HepG2 (cell line): ENCODE measurements at regions not wholly inside any gene's neighbourhood (a gene's known extent, or its start where the extent isn't known, plus 50 kb on each side); places are given as distances from the start of the nearest gene placed in this dataset.

ENCODE experiments used
- ATAC-seq: fragments of 200-7000 bp; cut with Tn5 transposase; 3 replicates; pipeline ENCODE4 v1.9.1; 2020; ENCODE audit warnings: mild to moderate bottlenecking, moderate library complexity
- BruUV-seq: library from RNA; stranded (reverse); fragments of 400-500 nt; replicated peaks from 2 replicates; lab custom pipeline; 2021; lab: Mats Ljungman, UMichigan
- CTCF ChIA-PET: fragments of 300-600 bp; formaldehyde crosslinking; extraction: SDS; loops from one replicate; lab custom pipeline; 2021; ENCODE audit warnings: low total read pairs, inconsistent platforms, low intra/inter-chr PET ratio; lab: Yijun Ruan, JAX
- POLR2A ChIA-PET: fragments of 350-600 bp; sonication (Branson Sonifier 250); formaldehyde crosslinking; loops from one replicate; lab custom pipeline; 2020; ENCODE audit warnings: antibody characterized with exemption, inconsistent platforms; lab: Yijun Ruan, JAX
- DNase-seq: peaks from one replicate; pipeline ENCODE4 v3.0.0-alpha.2; 2015; ENCODE audit warnings: low spot score
- FAIRE-seq: peaks from 3 replicates; lab custom pipeline; 2011; peaks lifted over from hg19 to GRCh38; lab: Jason Lieb, UNC
- H2AFZ ChIP-seq: one replicate; pipeline ENCODE4 v1.6.1; 2011; ENCODE audit warnings: low read length, inconsistent platforms
- H3K27ac ChIP-seq: fragments of 300-600 bp; 3 replicates; pipeline ENCODE4 v1.8.0; 2011; ENCODE audit warnings: mixed run types, mild to moderate bottlenecking, mixed read lengths, low read length, inconsistent platforms; ENCODE audit not compliant: insufficient read depth; ENCODE audit errors: extremely low read length
- H3K27me3 ChIP-seq, 2 experiments: fragments of 200-600 bp in 1 of 2; 2 replicates in 1 of 2; 3 replicates in 1 of 2; pipeline versions ENCODE4 v1.6.0 to v1.8.0; 2011; ENCODE audit warnings: low read length in 2 of 2, mild to moderate bottlenecking in 2 of 2, moderate library complexity in 2 of 2, inconsistent platforms in 1 of 2; ENCODE audit not compliant: insufficient read depth in 2 of 2, control insufficient read depth in 1 of 2
- H3K36me3 ChIP-seq, 2 experiments: fragments of 200-600 bp in 1 of 2; replicated peaks in 1 of 2; 2 replicates in 1 of 2; 3 replicates in 1 of 2; pipeline versions ENCODE4 v1.5.1 to v1.8.0; 2011; ENCODE audit warnings: low read length in 2 of 2, inconsistent platforms in 1 of 2; ENCODE audit not compliant: insufficient read depth in 2 of 2, control insufficient read depth in 1 of 2
- H3K4me1 ChIP-seq: 2 replicates; pipeline ENCODE4 v1.5.1; 2012; ENCODE audit warnings: low read length, inconsistent platforms; ENCODE audit not compliant: insufficient read depth
- H3K4me2 ChIP-seq: 2 replicates; pipeline ENCODE4 v1.6.0; 2011; ENCODE audit warnings: low read depth, low read length, inconsistent platforms
- H3K4me3 ChIP-seq, 3 experiments: fragments of 200-600 bp in 1 of 3; sonication (generic), shearing (Covaris generic) in 1 of 3; replicated peaks in 1 of 3; 2 replicates each; pipeline ENCODE4 v1.5.1; 2011 to 2016; ENCODE audit warnings: low read length in 3 of 3, inconsistent platforms in 2 of 3, low read depth in 2 of 3, mild to moderate bottlenecking in 2 of 3, control low read depth in 1 of 3, mixed read lengths in 1 of 3; ENCODE audit not compliant: insufficient read depth in 1 of 3
- H3K79me2 ChIP-seq: one replicate; pipeline ENCODE4 v1.6.1; 2011; ENCODE audit warnings: low read length, inconsistent platforms; ENCODE audit not compliant: insufficient read depth
- H3K9ac ChIP-seq: 2 replicates; pipeline ENCODE4 v1.6.0; 2011; ENCODE audit warnings: mild to moderate bottlenecking, low read depth, low read length, inconsistent platforms; ENCODE audit not compliant: insufficient read depth
- H3K9me3 ChIP-seq: 2 replicates; pipeline ENCODE4 v1.5.1; 2012; ENCODE audit warnings: mild to moderate bottlenecking, low read length
- H4K20me1 ChIP-seq: 2 replicates; pipeline ENCODE4 v1.6.0; 2011; ENCODE audit warnings: inconsistent platforms, mild to moderate bottlenecking, low read length, moderate library complexity; ENCODE audit not compliant: insufficient read depth
- DMAP1 ChIP-seq: IDR thresholded peaks from 2 replicates; pipeline ENCODE4 v1.6.1; 2016
- MAFF ChIP-seq: IDR thresholded peaks from 2 replicates; pipeline ENCODE4 v1.6.1; 2011; ENCODE audit warnings: low read depth, low read length, improper control_type of control experiment
- MAFK ChIP-seq, 2 experiments: IDR thresholded peaks in 1 of 2; conservative IDR thresholded peaks in 1 of 2; 2 replicates each; pipeline ENCODE4 v1.6.1; 2011; ENCODE audit warnings: improper control_type of control experiment in 2 of 2, low read length in 2 of 2
- NFE2L2 ChIP-seq: fragments of 150-350 bp; IDR thresholded peaks from 2 replicates; pipeline ENCODE4 v1.6.1; 2014; ENCODE audit warnings: low read length
- PAXIP1 ChIP-seq: sonication (generic); formaldehyde crosslinking; conservative IDR thresholded peaks from 2 replicates; pipeline ENCODE4 v1.4.0; 2020; ENCODE audit warnings: mild to moderate bottlenecking, missing genetic modification reagents, moderate library complexity
- PCBP1 ChIP-seq: fragments of 200-400 bp; formaldehyde crosslinking; IDR thresholded peaks from 2 replicates; pipeline ENCODE4 v1.6.1; 2017; ENCODE audit warnings: mild to moderate bottlenecking, low read depth, low read length, borderline replicate concordance
- ZGPAT ChIP-seq: IDR thresholded peaks from 2 replicates; pipeline ENCODE4 v1.6.1; 2016; ENCODE audit warnings: mild to moderate bottlenecking
- ZSCAN25 ChIP-seq: sonication (generic); formaldehyde crosslinking; IDR thresholded peaks from 2 replicates; pipeline ENCODE4 v1.8.0; 2022; ENCODE audit warnings: mild to moderate bottlenecking, missing genetic modification reagents
- WGBS: methylation state at CpG from one replicate; pipeline ENCODE4 v1.1.6; 2017; ENCODE audit warnings: low lambda C conversion rate; 5-methylcytosine and 5-hydroxymethylcytosine counted together
- in situ Hi-C: cut with HindIII; loops from 2 replicates; pipeline ENCODE4 v1.10.0; 2017; ENCODE audit warnings: low pct_unique_long_range_greater_than_20kb; ENCODE audit not compliant: extremely low pct_ligation_motif_present
- intact Hi-C: fragments of 100-400 bp; cut with micrococcal nuclease; formaldehyde crosslinking; loops from one replicate; pipeline ENCODE4 v1.10.0; 2022; ENCODE audit not compliant: unreplicated experiment

- Histone ChIP-seq H2AFZ (no peak overlapping the region), H4K20me1 (no peaks in the 10 kb centered on the region), H3K79me2 (no peaks in the 10 kb centered on the region), H3K4me3 (no peak overlapping the region), H3K36me3 (no peaks in the 10 kb centered on the region), H3K9ac (no peak overlapping the region), H3K4me1 (no peaks in the 10 kb centered on the region), H3K4me2 (no peak overlapping the region), H3K27me3 (peaks cover 0 to 6% of the 10 kb centered on the region in 2 experiments; a peak in 3 of 5 replicates), H3K27ac (no peak overlapping the region), H3K9me3 (no peaks in the 10 kb centered on the region)
- no peak for TF ChIP-seq DMAP1 (CRISPR knock-in tag)
- TF ChIP-seq PAXIP1 = no peak
- no peak for TF ChIP-seq NFE2L2
- in situ Hi-C loops (no loop called here), intact Hi-C loops (no loop called here)
- 62% methylated on average over 8 of the region's 8 CpGs for WGBS
- ChIA-PET POLR2A (no interaction called here), CTCF (no interaction called here)
- ATAC-seq (no peak), FAIRE-seq (no peak), DNase-seq (no peak)
- BruUV-seq = no TSS peak
Observed at GRCh38 chr1:87204921-87205320, 123.8 kb upstream of the LMO4 start.

GRCh38 chr1:87206044-87206831, 122.4 kb upstream of the LMO4 start:
- 10% methylated on average over 8 of the region's 9 CpGs for WGBS
- in situ Hi-C loops (no loop called here), intact Hi-C loops (no loop called here)
- H3K27me3 ChIP-seq = no peaks in the 10 kb centered on the region; a peak in 3 of 5 replicates
- DNase-seq (no peak), FAIRE-seq (no peak), ATAC-seq (no peak)
- no peaks in the 10 kb centered on the region for H3K9me3 ChIP-seq
- no TSS peak for BruUV-seq
- H3K9ac ChIP-seq = no peak overlapping the region
- no peaks in the 10 kb centered on the region for H3K79me2 ChIP-seq
- CTCF ChIA-PET = no interaction called here
- H3K36me3 ChIP-seq = no peaks in the 10 kb centered on the region
- no peaks in the 10 kb centered on the region for H3K4me1 ChIP-seq
- TF ChIP-seq MAFK (conservative IDR thresholded peaks at IDR 0.05 in 1 of 2, IDR thresholded peaks at IDR 0.05 in 1 of 2; ENCODE audit: low read length in 2 of 2) = peak; percentile 68 to 79
- no peak for TF ChIP-seq PCBP1
- TF ChIP-seq MAFF = peak; percentile 58
- TF ChIP-seq ZSCAN25 (CRISPR knock-in tag) = no peak
- no peak for TF ChIP-seq ZGPAT (CRISPR knock-in tag)
- H4K20me1 ChIP-seq = no peaks in the 10 kb centered on the region
- no peak overlapping the region for H3K4me3 ChIP-seq
- H2AFZ ChIP-seq = no peak overlapping the region
- no peak overlapping the region for H3K27ac ChIP-seq
- POLR2A ChIA-PET = no interaction called here
- no peak overlapping the region for H3K4me2 ChIP-seq
